ENCODE measurements at regions not wholly inside any gene's neighbourhood (a gene's known extent, or its start where the extent isn't known, plus 50 kb on each side); places are given as distances from the start of the nearest gene placed in this dataset.

DNA sequence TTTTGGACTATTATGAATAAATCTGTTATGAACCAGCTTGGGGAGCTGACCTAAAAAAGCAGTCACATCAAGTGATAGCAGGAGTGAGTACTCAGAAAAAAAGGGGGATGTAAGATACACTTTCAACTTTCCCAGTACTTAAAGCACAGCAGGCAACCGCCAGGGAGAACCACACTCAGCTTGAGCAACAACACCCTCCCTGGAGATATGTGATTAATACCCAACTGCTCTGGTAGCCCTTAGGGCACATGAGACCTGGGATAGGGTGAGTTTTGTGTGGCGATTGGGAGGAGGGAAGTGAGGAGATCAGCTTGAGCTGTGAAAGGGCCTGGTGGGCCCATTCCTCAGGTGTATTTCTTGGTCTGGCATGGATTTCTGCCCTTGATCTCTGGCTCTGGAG is 220.3 kb upstream of the SFRP2 start:
- TF ChIP-seq, protein P1, sequence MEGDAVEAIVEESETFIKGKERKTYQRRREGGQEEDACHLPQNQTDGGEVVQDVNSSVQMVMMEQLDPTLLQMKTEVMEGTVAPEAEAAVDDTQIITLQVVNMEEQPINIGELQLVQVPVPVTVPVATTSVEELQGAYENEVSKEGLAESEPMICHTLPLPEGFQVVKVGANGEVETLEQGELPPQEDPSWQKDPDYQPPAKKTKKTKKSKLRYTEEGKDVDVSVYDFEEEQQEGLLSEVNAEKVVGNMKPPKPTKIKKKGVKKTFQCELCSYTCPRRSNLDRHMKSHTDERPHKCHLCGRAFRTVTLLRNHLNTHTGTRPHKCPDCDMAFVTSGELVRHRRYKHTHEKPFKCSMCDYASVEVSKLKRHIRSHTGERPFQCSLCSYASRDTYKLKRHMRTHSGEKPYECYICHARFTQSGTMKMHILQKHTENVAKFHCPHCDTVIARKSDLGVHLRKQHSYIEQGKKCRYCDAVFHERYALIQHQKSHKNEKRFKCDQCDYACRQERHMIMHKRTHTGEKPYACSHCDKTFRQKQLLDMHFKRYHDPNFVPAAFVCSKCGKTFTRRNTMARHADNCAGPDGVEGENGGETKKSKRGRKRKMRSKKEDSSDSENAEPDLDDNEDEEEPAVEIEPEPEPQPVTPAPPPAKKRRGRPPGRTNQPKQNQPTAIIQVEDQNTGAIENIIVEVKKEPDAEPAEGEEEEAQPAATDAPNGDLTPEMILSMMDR (IDR thresholded peaks at IDR 0.05; ENCODE audit: partially characterized antibody, unreplicated experiment): no peak
- H3K4me1 Mint-ChIP-seq (ENCODE audit: low read depth, unreplicated experiment): no peaks in the 10 kb centered on the region
- no peaks in the 10 kb centered on the region for H3K36me3 Mint-ChIP-seq (ENCODE audit: unreplicated experiment)
- no peak overlapping the region for H3K4me3 Mint-ChIP-seq (ENCODE audit: unreplicated experiment)
- H3K9me3 Mint-ChIP-seq (ENCODE audit: unreplicated experiment): peaks cover 2% of the 10 kb centered on the region
- H3K27me3 Mint-ChIP-seq (ENCODE audit: unreplicated experiment): peaks cover 2% of the 10 kb centered on the region
- H3K27ac Mint-ChIP-seq (ENCODE audit: unreplicated experiment): no peak overlapping the region
- no peak for DNase-seq

DNA sequence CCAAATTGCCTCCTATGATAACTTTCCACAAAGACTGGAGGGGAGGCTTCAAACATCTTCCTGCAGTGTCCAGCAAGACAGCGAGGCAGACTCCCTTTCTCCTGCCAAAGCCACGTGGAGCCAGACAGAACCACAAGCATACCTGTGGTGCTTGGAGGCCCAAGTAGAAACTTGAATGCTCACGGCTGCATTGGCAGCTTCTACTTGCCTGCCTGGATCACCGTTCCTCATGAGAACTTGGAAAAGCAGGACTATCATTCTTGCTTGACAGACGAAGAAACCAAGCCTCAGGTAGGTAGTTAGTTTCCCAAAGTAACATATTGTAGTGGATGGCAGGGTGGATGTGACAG is 216.3 kb upstream of the SFRP2 start:
- H3K27me3 Mint-ChIP-seq (ENCODE audit: unreplicated experiment): peaks cover 2% of the 10 kb centered on the region
- H3K4me1 Mint-ChIP-seq (ENCODE audit: low read depth, unreplicated experiment): no peaks in the 10 kb centered on the region
- no peak overlapping the region for H3K27ac Mint-ChIP-seq (ENCODE audit: unreplicated experiment)
- no peaks in the 10 kb centered on the region for H3K36me3 Mint-ChIP-seq (ENCODE audit: unreplicated experiment)
- no peak for DNase-seq
- peaks cover 3% of the 10 kb centered on the region for H3K9me3 Mint-ChIP-seq (ENCODE audit: unreplicated experiment)
- TF ChIP-seq, protein P1 (IDR thresholded peaks at IDR 0.05; ENCODE audit: partially characterized antibody, unreplicated experiment): no peak
- no peak overlapping the region for H3K4me3 Mint-ChIP-seq (ENCODE audit: unreplicated experiment)

DNA sequence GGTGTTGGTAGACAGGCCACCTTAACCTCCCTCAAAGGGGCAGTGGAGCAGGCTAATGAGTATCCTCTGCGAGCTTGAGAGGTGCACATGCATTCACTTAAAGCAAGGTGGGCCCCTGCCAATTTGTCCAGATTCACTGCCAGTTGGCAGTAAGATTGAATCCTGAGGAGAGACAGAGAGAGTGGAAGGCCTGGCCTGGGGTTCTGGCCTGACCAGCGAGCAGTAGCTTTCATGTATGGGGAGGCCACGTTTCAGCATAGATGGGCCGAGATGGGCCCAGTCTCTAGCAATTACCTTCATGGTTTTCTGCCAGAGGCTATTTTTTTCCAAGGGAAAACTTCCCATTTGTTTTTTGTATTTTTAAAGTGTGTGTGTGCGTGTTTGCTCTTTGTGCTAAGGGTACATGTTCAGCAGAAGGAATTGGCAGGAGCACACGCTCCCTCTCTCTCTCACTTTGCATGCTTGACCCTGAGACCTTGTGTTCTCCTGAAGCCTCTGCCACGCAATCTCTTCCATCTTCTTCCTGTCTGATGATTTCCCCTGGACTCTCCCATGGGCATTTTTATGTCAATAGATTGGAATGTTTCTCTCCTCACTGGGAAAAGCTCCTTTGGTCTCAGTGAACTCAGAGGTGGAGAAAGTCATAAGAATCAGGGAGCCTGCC is 215.8 kb upstream of the SFRP2 start:
- Mint-ChIP-seq H3K4me3 (ENCODE audit: unreplicated experiment) (no peak overlapping the region), H3K27me3 (ENCODE audit: unreplicated experiment) (peaks cover 2% of the 10 kb centered on the region), H3K4me1 (ENCODE audit: low read depth, unreplicated experiment) (no peaks in the 10 kb centered on the region), H3K27ac (ENCODE audit: unreplicated experiment) (no peak overlapping the region), H3K9me3 (ENCODE audit: unreplicated experiment) (peaks cover 3% of the 10 kb centered on the region), H3K36me3 (ENCODE audit: unreplicated experiment) (no peaks in the 10 kb centered on the region)
- TF ChIP-seq, protein P1 (IDR thresholded peaks at IDR 0.05; ENCODE audit: partially characterized antibody, unreplicated experiment): no peak
- no peak for DNase-seq

DNA sequence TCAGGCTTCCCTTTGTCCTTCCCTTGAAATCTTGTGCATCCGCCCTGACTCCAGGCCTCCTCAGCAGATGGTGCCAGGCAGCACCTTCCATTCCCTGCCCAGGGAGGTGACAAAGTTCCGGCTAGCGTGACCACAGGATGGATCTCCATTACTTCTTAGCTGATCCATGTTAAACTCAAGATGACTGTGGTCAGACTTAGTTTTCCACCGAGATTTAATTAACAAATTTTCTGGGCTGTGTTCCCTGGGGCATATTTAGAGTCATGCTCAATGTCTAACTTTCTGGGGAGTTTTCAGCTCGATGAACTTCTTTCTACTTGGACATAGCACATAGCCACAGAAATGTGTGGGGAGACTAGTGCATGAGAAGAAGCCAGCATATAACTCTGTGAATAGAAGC is 215.1 kb upstream of the SFRP2 start:
- Mint-ChIP-seq H3K9me3 (ENCODE audit: unreplicated experiment) (peaks cover 3% of the 10 kb centered on the region), H3K4me3 (ENCODE audit: unreplicated experiment) (no peak overlapping the region), H3K27ac (ENCODE audit: unreplicated experiment) (no peak overlapping the region), H3K36me3 (ENCODE audit: unreplicated experiment) (no peaks in the 10 kb centered on the region), H3K4me1 (ENCODE audit: low read depth, unreplicated experiment) (no peaks in the 10 kb centered on the region), H3K27me3 (ENCODE audit: unreplicated experiment) (peaks cover 2% of the 10 kb centered on the region)
- no peak for DNase-seq
- TF ChIP-seq, protein P1 (IDR thresholded peaks at IDR 0.05; ENCODE audit: partially characterized antibody, unreplicated experiment): no peak

DNA sequence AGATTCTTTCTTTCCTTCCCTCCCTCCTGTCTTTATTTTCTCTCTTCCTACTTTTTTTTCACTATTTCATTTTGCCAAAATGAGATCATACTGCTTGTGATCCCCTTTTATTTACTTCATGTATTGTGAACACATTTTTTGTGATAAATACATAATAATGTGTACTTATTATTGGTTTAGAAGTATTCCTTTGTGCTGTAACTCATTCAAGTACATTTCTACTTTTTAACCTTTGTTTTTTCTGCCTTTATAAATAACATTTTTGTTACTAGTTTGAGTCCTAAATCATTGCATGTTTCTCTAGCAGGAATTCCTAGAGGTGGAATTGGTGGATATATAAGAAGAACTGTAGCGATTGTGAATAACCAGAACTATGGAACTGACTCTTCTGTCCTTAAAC is 214.5 kb upstream of the SFRP2 start:
- DNase-seq: no peak
- Mint-ChIP-seq H3K27me3 (ENCODE audit: unreplicated experiment) (no peaks in the 10 kb centered on the region), H3K36me3 (ENCODE audit: unreplicated experiment) (no peaks in the 10 kb centered on the region), H3K4me3 (ENCODE audit: unreplicated experiment) (no peak overlapping the region), H3K4me1 (ENCODE audit: low read depth, unreplicated experiment) (no peaks in the 10 kb centered on the region), H3K9me3 (ENCODE audit: unreplicated experiment) (peaks cover 3% of the 10 kb centered on the region), H3K27ac (ENCODE audit: unreplicated experiment) (no peak overlapping the region)
- TF ChIP-seq, protein P1 (IDR thresholded peaks at IDR 0.05; ENCODE audit: partially characterized antibody, unreplicated experiment): no peak
